Vagina (tissue), 2 donors: ENCODE measurements at regions not wholly inside any gene's neighbourhood (a gene's known extent, or its start where the extent isn't known, plus 50 kb on each side); places are given as distances from the start of the nearest gene placed in this dataset.

Experiments
- CTCF ChIP-seq, 3 experiments: fragments of 450-650 bp in 2 of 3; fragments of 200-600 bp in 1 of 3; sonication (generic) in 1 of 3; IDR thresholded peaks; one replicate each; pipeline ENCODE4 v1.5.1; 2017 to 2019; ENCODE audit warnings: antibody characterized with exemption in 3 of 3, mild to moderate bottlenecking in 2 of 3, moderate library complexity in 2 of 3
- POLR2A ChIP-seq, 2 donors: fragments of 450-650 bp; IDR thresholded peaks; one replicate each; pipeline ENCODE4 v1.6.1; 2017; ENCODE audit warnings: antibody characterized with exemption in 2 of 2, mild to moderate bottlenecking in 2 of 2, moderate library complexity in 2 of 2
- POLR2AphosphoS5 ChIP-seq, 2 donors: sonication (generic); formaldehyde crosslinking; IDR thresholded peaks; one replicate each; pipeline ENCODE4 v1.9.0; 2017; ENCODE audit warnings: antibody characterized with exemption in 2 of 2, mild to moderate bottlenecking in 2 of 2, low read depth in 1 of 2; ENCODE audit not compliant: insufficient read depth in 1 of 2

- TF ChIP-seq POLR2A (IDR thresholded peaks at IDR 0.05) (no peak), CTCF (IDR thresholded peaks at IDR 0.05) (no peak), POLR2AphosphoS5 (IDR thresholded peaks at IDR 0.05; ENCODE audit: insufficient read depth in 1 of 2, low read depth in 1 of 2) (no peak)
These were observed 357.3 kb downstream of the DUSP6 start for GRCh38 chr12:88994971-88995370.
